Smooth muscle cell (in vitro differentiated cells): ENCODE measurements at regions not wholly inside any gene's neighbourhood (a gene's known extent, or its start where the extent isn't known, plus 50 kb on each side); places are given as distances from the start of the nearest gene placed in this dataset.

Source experiments
- DNase-seq: peaks from one replicate; lab custom pipeline; 2025; ENCODE audit not compliant: unreplicated experiment; lab: John Stamatoyannopoulos, UW
- H2AFZ ChIP-seq: fragments of 200-600 bp; sonication (generic); 2 replicates; pipeline ENCODE4 v1.6.0; 2016; ENCODE audit warnings: antibody characterized with exemption, low read depth, mild to moderate bottlenecking
- H3F3A ChIP-seq: fragments of 200-600 bp; sonication (generic); 2 replicates; pipeline ENCODE4 v1.6.0; 2017; ENCODE audit warnings: antibody characterized with exemption, low read depth
- H3K27ac ChIP-seq: fragments of 200-600 bp; sonication (generic); 2 replicates; pipeline ENCODE4 v1.5.1; 2016; ENCODE audit warnings: low read depth, mild to moderate bottlenecking
- H3K27me3 ChIP-seq: fragments of 200-600 bp; sonication (generic); 2 replicates; pipeline ENCODE4 v1.6.1; 2016; ENCODE audit warnings: low read depth, mild to moderate bottlenecking
- H3K36me3 ChIP-seq: fragments of 200-600 bp; sonication (generic); 2 replicates; pipeline ENCODE4 v1.5.1; 2016; ENCODE audit warnings: low read depth
- H3K4me1 ChIP-seq: fragments of 200-600 bp; sonication (generic); 2 replicates; pipeline ENCODE4 v1.5.1; 2016; ENCODE audit warnings: low read depth
- H3K4me2 ChIP-seq: fragments of 200-600 bp; sonication (generic); 2 replicates; pipeline ENCODE4 v1.6.0; 2016; ENCODE audit warnings: mild to moderate bottlenecking
- H3K4me3 ChIP-seq: fragments of 200-600 bp; sonication (generic); 2 replicates; pipeline ENCODE4 v1.5.1; 2016; ENCODE audit warnings: mild to moderate bottlenecking
- H3K79me2 ChIP-seq: fragments of 200-600 bp; sonication (generic); 2 replicates; pipeline ENCODE4 v1.6.0; 2016; ENCODE audit warnings: low read depth, mild to moderate bottlenecking
- H3K9ac ChIP-seq: fragments of 200-600 bp; sonication (generic); 2 replicates; pipeline ENCODE4 v1.6.0; 2016; ENCODE audit warnings: low read depth
- H3K9me3 ChIP-seq: fragments of 200-600 bp; sonication (generic); replicated peaks from 2 replicates; pipeline ENCODE4 v1.5.1; 2016; ENCODE audit warnings: low read depth
- H4K20me1 ChIP-seq: fragments of 200-600 bp; sonication (generic); 2 replicates; pipeline ENCODE4 v1.6.0; 2016; ENCODE audit warnings: low read depth
- WGBS: methylation state at CpG from one replicate; pipeline ENCODE4 v1.1.7; 2016; ENCODE audit warnings: low lambda C conversion rate; 5-methylcytosine and 5-hydroxymethylcytosine counted together
- TF ChIP-seq, protein P1 (sequence below): fragments of 200-600 bp; sonication (generic); IDR thresholded peaks from 2 replicates; pipeline ENCODE4 v1.5.1; 2017; ENCODE audit warnings: borderline replicate concordance, mild to moderate bottlenecking, antibody characterized with exemption; ENCODE audit not compliant: insufficient read depth, poor library complexity, severe bottlenecking

DNA sequence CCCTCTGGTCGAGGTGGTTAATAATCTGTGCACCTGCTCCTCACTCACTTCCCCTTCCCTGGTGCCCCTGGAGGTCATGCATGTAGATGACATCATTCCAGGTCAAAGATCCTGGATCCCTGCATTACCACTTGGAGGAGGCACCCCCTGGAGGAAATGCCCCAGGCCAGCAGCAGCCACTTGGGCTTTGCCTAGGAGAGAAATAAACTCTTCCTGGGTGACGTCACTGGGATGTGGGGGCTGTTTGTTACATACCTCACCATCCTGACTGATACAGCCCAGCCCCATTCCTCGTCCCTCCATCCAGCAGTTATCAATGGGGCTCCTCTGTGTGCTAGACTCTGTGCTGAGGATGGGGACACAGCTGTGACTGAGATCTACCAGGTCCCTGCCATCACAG lies 433.6 kb downstream of the PTPRU start:
- H3K4me1 ChIP-seq, result peaks cover 6% of the 10 kb centered on the region
- H3K9ac ChIP-seq, result no peak overlapping the region
- H3K27ac ChIP-seq, result no peak overlapping the region
- no peaks in the 10 kb centered on the region for H3F3A ChIP-seq
- no peaks in the 10 kb centered on the region for H3K9me3 ChIP-seq
- H3K27me3 ChIP-seq, result peaks cover 17% of the 10 kb centered on the region
- H3K36me3 ChIP-seq, result no peaks in the 10 kb centered on the region
- 89% methylated on average over 3 of the region's 3 CpGs for WGBS
- no peaks in the 10 kb centered on the region for H3K79me2 ChIP-seq
- TF ChIP-seq, protein P1, sequence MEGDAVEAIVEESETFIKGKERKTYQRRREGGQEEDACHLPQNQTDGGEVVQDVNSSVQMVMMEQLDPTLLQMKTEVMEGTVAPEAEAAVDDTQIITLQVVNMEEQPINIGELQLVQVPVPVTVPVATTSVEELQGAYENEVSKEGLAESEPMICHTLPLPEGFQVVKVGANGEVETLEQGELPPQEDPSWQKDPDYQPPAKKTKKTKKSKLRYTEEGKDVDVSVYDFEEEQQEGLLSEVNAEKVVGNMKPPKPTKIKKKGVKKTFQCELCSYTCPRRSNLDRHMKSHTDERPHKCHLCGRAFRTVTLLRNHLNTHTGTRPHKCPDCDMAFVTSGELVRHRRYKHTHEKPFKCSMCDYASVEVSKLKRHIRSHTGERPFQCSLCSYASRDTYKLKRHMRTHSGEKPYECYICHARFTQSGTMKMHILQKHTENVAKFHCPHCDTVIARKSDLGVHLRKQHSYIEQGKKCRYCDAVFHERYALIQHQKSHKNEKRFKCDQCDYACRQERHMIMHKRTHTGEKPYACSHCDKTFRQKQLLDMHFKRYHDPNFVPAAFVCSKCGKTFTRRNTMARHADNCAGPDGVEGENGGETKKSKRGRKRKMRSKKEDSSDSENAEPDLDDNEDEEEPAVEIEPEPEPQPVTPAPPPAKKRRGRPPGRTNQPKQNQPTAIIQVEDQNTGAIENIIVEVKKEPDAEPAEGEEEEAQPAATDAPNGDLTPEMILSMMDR, result no peak
- H3K4me2 ChIP-seq, result no peak overlapping the region
- no peaks in the 10 kb centered on the region for H4K20me1 ChIP-seq
- no peak for DNase-seq
- no peak overlapping the region for H2AFZ ChIP-seq
- no peak overlapping the region for H3K4me3 ChIP-seq

DNA sequence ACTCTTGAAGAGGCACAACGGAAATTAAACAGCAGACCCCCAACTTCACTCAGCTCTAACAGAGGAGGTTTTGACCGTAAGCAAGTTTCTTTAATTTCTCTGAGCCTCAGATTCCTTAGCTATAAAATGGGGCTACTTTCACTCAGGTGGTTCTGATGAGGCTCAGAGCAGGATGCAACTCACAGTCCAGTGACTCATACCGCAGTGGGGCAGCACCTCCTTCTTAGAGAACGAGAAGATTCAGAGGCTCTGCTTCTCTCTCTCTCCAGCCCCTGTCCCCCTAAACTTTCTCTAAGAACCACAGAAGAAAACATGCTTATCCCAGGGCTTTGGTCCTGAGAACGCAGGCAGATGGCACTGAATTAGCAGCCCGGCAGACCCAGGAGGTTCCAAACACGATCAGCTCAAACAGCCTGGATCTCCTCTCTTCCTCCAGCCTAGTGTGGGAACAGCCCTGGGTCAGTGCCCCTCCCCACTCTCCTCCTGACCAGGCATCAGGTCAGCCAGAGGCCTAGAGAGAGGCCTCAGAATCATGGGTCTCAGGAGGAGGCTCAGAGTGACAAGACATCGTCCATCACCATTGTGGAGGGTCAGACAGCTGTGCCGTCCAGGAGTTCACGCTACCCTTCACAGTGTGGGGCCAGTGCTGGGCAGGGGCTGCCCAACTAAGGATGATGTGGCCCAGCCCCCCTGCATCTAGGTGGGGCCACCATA lies 433.0 kb downstream of the PTPRU start:
- Histone ChIP-seq H3K4me3 (no peak overlapping the region), H3K4me2 (no peak overlapping the region), H3K4me1 (peaks cover 8% of the 10 kb centered on the region), H3K27me3 (peaks cover 17% of the 10 kb centered on the region), H2AFZ (no peak overlapping the region), H3K9me3 (no peaks in the 10 kb centered on the region), H3K79me2 (no peaks in the 10 kb centered on the region), H3K9ac (no peak overlapping the region), H3F3A (no peaks in the 10 kb centered on the region), H3K36me3 (no peaks in the 10 kb centered on the region), H3K27ac (no peak overlapping the region), H4K20me1 (no peaks in the 10 kb centered on the region)
- WGBS, result 87% methylated on average over 10 of the region's 10 CpGs
- DNase-seq, result no peak
- TF ChIP-seq, protein P1, result no peak

DNA sequence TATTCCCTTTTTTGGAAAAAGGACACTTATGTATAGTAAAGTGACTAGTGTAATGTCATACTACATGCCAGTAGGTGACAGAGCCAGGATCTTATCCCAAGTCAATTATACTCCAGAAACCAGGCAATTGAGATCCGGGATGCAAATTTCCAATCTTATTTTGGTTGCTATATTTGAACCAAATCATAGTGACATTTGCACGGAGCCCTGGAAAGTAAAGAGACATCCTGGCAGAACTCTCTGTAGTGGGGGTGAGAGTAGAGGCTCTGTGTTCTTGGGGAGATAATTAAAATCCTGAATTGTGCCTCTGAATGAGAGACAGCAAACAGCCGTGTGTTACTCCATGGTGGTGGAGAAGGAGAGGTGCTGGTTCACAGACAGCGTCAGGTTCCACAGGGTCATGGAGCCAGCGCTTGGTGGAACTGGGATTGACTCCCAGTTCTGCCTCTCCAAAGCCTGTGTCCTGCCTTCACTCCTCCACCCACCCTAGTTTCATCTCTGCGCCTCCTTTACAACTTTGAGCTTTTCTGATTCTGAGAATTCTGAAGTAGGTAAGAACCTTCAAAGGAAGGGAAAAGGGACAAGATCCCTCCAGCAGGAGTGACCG lies 432.3 kb downstream of the PTPRU start:
- H3F3A ChIP-seq, result no peaks in the 10 kb centered on the region
- no peak overlapping the region for H3K4me3 ChIP-seq
- 91% methylated on average over 7 of the region's 7 CpGs for WGBS
- H4K20me1 ChIP-seq, result no peaks in the 10 kb centered on the region
- no peaks in the 10 kb centered on the region for H3K79me2 ChIP-seq
- no peak overlapping the region for H3K9ac ChIP-seq
- H2AFZ ChIP-seq, result no peak overlapping the region
- peaks cover 8% of the 10 kb centered on the region for H3K4me1 ChIP-seq
- no peaks in the 10 kb centered on the region for H3K36me3 ChIP-seq
- no peak for DNase-seq
- H3K4me2 ChIP-seq, result no peak overlapping the region
- no peaks in the 10 kb centered on the region for H3K9me3 ChIP-seq
- TF ChIP-seq, protein P1, result no peak
- peaks cover 17% of the 10 kb centered on the region for H3K27me3 ChIP-seq
- no peak overlapping the region for H3K27ac ChIP-seq

DNA sequence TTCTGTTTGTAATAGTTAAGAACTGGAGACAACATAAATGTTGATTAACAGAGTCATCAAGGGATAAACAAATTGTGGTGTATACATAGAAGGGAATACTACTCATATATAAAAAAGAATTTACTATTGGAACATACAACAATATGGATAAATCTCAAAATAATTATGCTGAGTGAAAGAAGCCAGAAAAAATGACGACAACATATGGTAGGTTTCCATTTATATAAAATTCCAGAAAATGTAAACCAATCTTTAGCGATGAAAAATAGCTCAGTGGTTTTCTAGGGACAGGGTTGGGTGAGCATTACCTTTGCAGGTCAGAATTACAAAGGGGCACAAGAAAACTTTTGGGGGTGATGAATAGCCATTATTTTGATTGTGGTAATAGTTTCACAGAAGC lies 431.6 kb downstream of the PTPRU start:
- Histone ChIP-seq H3K4me3 (no peak overlapping the region), H2AFZ (no peak overlapping the region), H3K27me3 (peaks cover 17% of the 10 kb centered on the region), H3K27ac (no peak overlapping the region), H3K9ac (no peak overlapping the region), H3F3A (no peaks in the 10 kb centered on the region), H3K4me1 (peaks cover 8% of the 10 kb centered on the region), H3K79me2 (no peaks in the 10 kb centered on the region), H3K36me3 (no peaks in the 10 kb centered on the region), H4K20me1 (no peaks in the 10 kb centered on the region), H3K9me3 (no peaks in the 10 kb centered on the region), H3K4me2 (no peak overlapping the region)
- WGBS, result 80% methylated on average over 2 of the region's 2 CpGs
- DNase-seq, result no peak
- TF ChIP-seq, protein P1, result no peak
